SK-N-SH (cell line): ENCODE measurements at regions not wholly inside any gene's neighbourhood (a gene's known extent, or its start where the extent isn't known, plus 50 kb on each side); places are given as distances from the start of the nearest gene placed in this dataset.

Source experiments
- CTCF ChIA-PET: fragments of 300-600, 350-600 bp; formaldehyde crosslinking; extraction: SDS; loops from one replicate; lab custom pipeline; 2021; lab: Yijun Ruan, JAX
- POLR2A ChIA-PET: fragments of 350-600 bp; sonication (Branson Sonifier 250); formaldehyde crosslinking; extraction: SDS; loops from one replicate; lab custom pipeline; 2020; ENCODE audit warnings: antibody characterized with exemption, inconsistent platforms; lab: Yijun Ruan, JAX
- DNase-seq: peaks from one replicate; pipeline ENCODE4 v3.0.0; 2012
- H2AFZ ChIP-seq: fragments of 200-600 bp; sonication (generic); 2 replicates; pipeline ENCODE4 v1.8.1; 2016; ENCODE audit warnings: antibody characterized with exemption, mild to moderate bottlenecking, low read depth
- H3F3A ChIP-seq: fragments of 200-600 bp; sonication (generic); replicated peaks from 2 replicates; pipeline ENCODE3; 2016; ENCODE audit warnings: antibody characterized with exemption, mild to moderate bottlenecking; ENCODE audit not compliant: insufficient read depth
- H3K27ac ChIP-seq, 2 experiments: fragments of 200-500 bp in 1 of 2; fragments of 200-600 bp in 1 of 2; sonication (Bioruptor generic) in 1 of 2; sonication (generic), shearing (Covaris generic) in 1 of 2; 2 replicates each; pipeline versions ENCODE4 v1.5.1 to v1.6.1; 2014 to 2016; ENCODE audit warnings: low read depth in 2 of 2, inconsistent platforms in 1 of 2, low read length in 1 of 2, mild to moderate bottlenecking in 1 of 2, mixed read lengths in 1 of 2
- H3K27me3 ChIP-seq: fragments of 200-600 bp; sonication (generic), shearing (Covaris generic); 2 replicates; pipeline ENCODE4 v1.6.1; 2016; ENCODE audit warnings: mixed run types; ENCODE audit not compliant: insufficient read depth
- H3K36me3 ChIP-seq, 2 experiments: fragments of 200-500 bp in 1 of 2; fragments of 200-600 bp in 1 of 2; sonication (Bioruptor generic) in 1 of 2; sonication (generic) in 1 of 2; replicated peaks in 1 of 2; 2 replicates each; pipeline versions ENCODE3 to v1.5.1; 2014 to 2016; ENCODE audit warnings: low read length in 1 of 2, mild to moderate bottlenecking in 1 of 2; ENCODE audit not compliant: insufficient read depth in 2 of 2, control insufficient read depth in 1 of 2
- H3K4me1 ChIP-seq, 2 experiments: fragments of 200-500 bp in 1 of 2; fragments of 200-600 bp in 1 of 2; sonication (Bioruptor generic) in 1 of 2; sonication (generic), shearing (Covaris generic) in 1 of 2; 2 replicates each; pipeline versions ENCODE4 v1.5.1 to v1.6.1; 2014 to 2016; ENCODE audit warnings: low read depth in 1 of 2, low read length in 1 of 2, mixed run types in 1 of 2; ENCODE audit not compliant: insufficient read depth in 2 of 2, control insufficient read depth in 1 of 2
- H3K4me2 ChIP-seq: fragments of 200-600 bp; sonication (generic), shearing (Covaris generic); 2 replicates; pipeline ENCODE4 v1.6.1; 2017; ENCODE audit warnings: mixed run types
- H3K4me3 ChIP-seq, 2 experiments: fragments of 200-500 bp in 1 of 2; fragments of 200-600 bp in 1 of 2; sonication (Bioruptor generic) in 1 of 2; sonication (generic), shearing (Covaris generic) in 1 of 2; 2 replicates each; pipeline versions ENCODE4 v1.5.1 to v1.8.1; 2014 to 2016; ENCODE audit warnings: low read depth in 2 of 2, inconsistent platforms in 1 of 2, low read length in 1 of 2, mild to moderate bottlenecking in 1 of 2, mixed read lengths in 1 of 2, moderate library complexity in 1 of 2
- H3K79me2 ChIP-seq: fragments of 200-600 bp; sonication (generic); 2 replicates; pipeline ENCODE4 v1.8.1; 2017; ENCODE audit warnings: mild to moderate bottlenecking; ENCODE audit not compliant: insufficient read depth
- H3K9ac ChIP-seq: fragments of 200-600 bp; sonication (generic); 2 replicates; pipeline ENCODE4 v1.6.1; 2017; ENCODE audit warnings: mixed run types
- H3K9me2 ChIP-seq: fragments of 200-600 bp; sonication (generic); 2 replicates; pipeline ENCODE4 v1.6.1; 2017; ENCODE audit warnings: mixed run types
- H3K9me3 ChIP-seq: fragments of 200-600 bp; sonication (generic); 2 replicates; pipeline ENCODE4 v1.6.1; 2017; ENCODE audit warnings: mixed run types, mild to moderate bottlenecking, moderate library complexity
- H4K20me1 ChIP-seq: fragments of 200-600 bp; sonication (generic); 2 replicates; pipeline ENCODE4 v1.6.1; 2017; ENCODE audit warnings: mild to moderate bottlenecking, mixed run types; ENCODE audit not compliant: insufficient read depth
- CHD2 ChIP-seq: fragments of 150-350 bp; IDR thresholded peaks from 2 replicates; pipeline ENCODE4 v1.6.1; 2018; ENCODE audit warnings: low read length; ENCODE audit not compliant: partially characterized antibody
- EP300 ChIP-seq, 2 experiments: IDR thresholded peaks; 2 replicates each; pipeline versions ENCODE4 v1.4.0 to v1.6.1; 2012; ENCODE audit warnings: borderline replicate concordance in 1 of 2, low read depth in 1 of 2, low read length in 1 of 2
- FOXM1 ChIP-seq: IDR thresholded peaks from 2 replicates; pipeline ENCODE4 v1.4.0; 2012; ENCODE audit warnings: low read depth, mild to moderate bottlenecking
- GATA2 ChIP-seq: sonication (generic); formaldehyde crosslinking; IDR thresholded peaks from 2 replicates; pipeline ENCODE4 v1.5.0; 2020; ENCODE audit warnings: mild to moderate bottlenecking, missing genetic modification reagents
- JUND ChIP-seq: IDR thresholded peaks from 2 replicates; pipeline ENCODE4 v1.4.0; 2012
- MXI1 ChIP-seq: IDR thresholded peaks from 2 replicates; pipeline ENCODE4 v1.6.1; 2012; ENCODE audit warnings: mild to moderate bottlenecking, low read depth, low read length, improper control_type of control experiment
- RFX5 ChIP-seq: IDR thresholded peaks from 2 replicates; pipeline ENCODE4 v1.6.1; 2012; ENCODE audit warnings: mild to moderate bottlenecking, improper control_type of control experiment, low read length
- RXRA ChIP-seq: IDR thresholded peaks from 2 replicates; pipeline ENCODE4 v1.4.0; 2012; ENCODE audit warnings: low read depth, mild to moderate bottlenecking, borderline replicate concordance
- SIN3A ChIP-seq: IDR thresholded peaks from 2 replicates; pipeline ENCODE4 v1.6.1; 2012; ENCODE audit warnings: low read depth, mild to moderate bottlenecking, low read length, moderate library complexity, borderline replicate concordance
- SMC3 ChIP-seq: IDR thresholded peaks from 2 replicates; pipeline ENCODE4 v1.6.1; 2012; ENCODE audit warnings: low read depth, low read length, improper control_type of control experiment
- TAF1 ChIP-seq: IDR thresholded peaks from 2 replicates; pipeline ENCODE4 v1.6.1; 2012; ENCODE audit warnings: low read depth, mild to moderate bottlenecking, low read length, moderate library complexity, borderline replicate concordance
- TEAD4 ChIP-seq: IDR thresholded peaks from 2 replicates; pipeline ENCODE4 v1.4.0; 2012; ENCODE audit warnings: mild to moderate bottlenecking, borderline replicate concordance; ENCODE audit not compliant: insufficient read depth
- ZBTB33 ChIP-seq: IDR thresholded peaks from 2 replicates; pipeline ENCODE4 v1.4.0; 2012; ENCODE audit warnings: low read depth, borderline replicate concordance
- WGBS: methylation state at CpG from one replicate; pipeline ENCODE4 v1.1.6; 2017; ENCODE audit warnings: low lambda C conversion rate; 5-methylcytosine and 5-hydroxymethylcytosine counted together
- TF ChIP-seq, protein P1 (sequence below): IDR thresholded peaks from 2 replicates; pipeline ENCODE4; 2012
- TF ChIP-seq, protein P2 (sequence below): IDR thresholded peaks from 2 replicates; pipeline ENCODE4 v1.4.0; 2012; ENCODE audit warnings: low read depth, borderline replicate concordance

- TF ChIP-seq TAF1 (no peak), CHD2 (no peak), RXRA (no peak), JUND (no peak)
- TF ChIP-seq, protein P1, sequence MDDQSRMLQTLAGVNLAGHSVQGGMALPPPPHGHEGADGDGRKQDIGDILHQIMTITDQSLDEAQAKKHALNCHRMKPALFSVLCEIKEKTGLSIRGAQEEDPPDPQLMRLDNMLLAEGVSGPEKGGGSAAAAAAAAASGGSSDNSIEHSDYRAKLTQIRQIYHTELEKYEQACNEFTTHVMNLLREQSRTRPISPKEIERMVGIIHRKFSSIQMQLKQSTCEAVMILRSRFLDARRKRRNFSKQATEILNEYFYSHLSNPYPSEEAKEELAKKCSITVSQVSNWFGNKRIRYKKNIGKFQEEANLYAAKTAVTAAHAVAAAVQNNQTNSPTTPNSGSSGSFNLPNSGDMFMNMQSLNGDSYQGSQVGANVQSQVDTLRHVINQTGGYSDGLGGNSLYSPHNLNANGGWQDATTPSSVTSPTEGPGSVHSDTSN, result no peak
- TF ChIP-seq, protein P2, sequence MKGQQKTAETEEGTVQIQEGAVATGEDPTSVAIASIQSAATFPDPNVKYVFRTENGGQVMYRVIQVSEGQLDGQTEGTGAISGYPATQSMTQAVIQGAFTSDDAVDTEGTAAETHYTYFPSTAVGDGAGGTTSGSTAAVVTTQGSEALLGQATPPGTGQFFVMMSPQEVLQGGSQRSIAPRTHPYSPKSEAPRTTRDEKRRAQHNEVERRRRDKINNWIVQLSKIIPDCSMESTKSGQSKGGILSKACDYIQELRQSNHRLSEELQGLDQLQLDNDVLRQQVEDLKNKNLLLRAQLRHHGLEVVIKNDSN, result no peak
Observed at GRCh38 chr3:147493666-147494065, 84.5 kb downstream of the ZIC1 start (continued).

GRCh38 chr3:147497286-147497685 lies 88.1 kb downstream of the ZIC1 start:
- no peak for DNase-seq
- Histone ChIP-seq H3K4me2 (no peak overlapping the region), H3K4me1 (no peaks in the 10 kb centered on the region; a peak in 1 of 4 replicates), H3K27ac (no peak overlapping the region), H3K36me3 (no peaks in the 10 kb centered on the region), H3K9me2 (no peaks in the 10 kb centered on the region), H3K27me3 (no peaks in the 10 kb centered on the region), H4K20me1 (no peaks in the 10 kb centered on the region), H3K9me3 (no peaks in the 10 kb centered on the region), H3K79me2 (no peaks in the 10 kb centered on the region; the same call in 1 of the 2 replicates), H3F3A (no peaks in the 10 kb centered on the region), H3K9ac (no peak overlapping the region), H3K4me3 (no peak overlapping the region), H2AFZ (no peak overlapping the region)
- POLR2A ChIA-PET, result no interaction called here
- WGBS, result 70% methylated on average over 5 of the region's 5 CpGs
- TF ChIP-seq ZBTB33 (no peak), RXRA (no peak), FOXM1 (no peak), SMC3 (no peak), GATA2 (CRISPR knock-in tag) (no peak), EP300 (IDR thresholded peaks at IDR 0.05; ENCODE audit: borderline replicate concordance in 1 of 2, low read depth in 1 of 2, low read length in 1 of 2) (no peak), RFX5 (no peak), MXI1 (no peak), TEAD4 (no peak), SIN3A (no peak)
- TF ChIP-seq, protein P2, result no peak
- TF ChIP-seq, protein P1, result no peak
- CTCF ChIA-PET, result no interaction called here
